Activated CD4-positive, alpha-beta T cell treated with anti-CD3 and anti-CD28 coated beads for 36 hours (primary cell): ENCODE measurements at regions not wholly inside any gene's neighbourhood (a gene's known extent, or its start where the extent isn't known, plus 50 kb on each side); places are given as distances from the start of the nearest gene placed in this dataset.
"Not testable (repeated sequence)": the region's sequence is repeated elsewhere in the genome, so short reads cannot be mapped to it uniquely, and the experiment has no call there.

Experiments
- ATAC-seq: fragments of 200-7000 bp; cut with Tn5 transposase; one replicate; pipeline ENCODE4 v1.10.0; 2021; ENCODE audit warnings: mild to moderate bottlenecking, moderate library complexity
- CTCF ChIA-PET: fragments of 350-600 bp; sonication (Branson Sonifier 250); formaldehyde crosslinking; loops from one replicate; lab custom pipeline; 2021; ENCODE audit warnings: antibody characterized with exemption; lab: Charles Lee
- POLR2A ChIA-PET: fragments of 350-600 bp; sonication (Branson Sonifier 250); formaldehyde crosslinking; loops from one replicate; lab custom pipeline; 2021; ENCODE audit warnings: antibody characterized with exemption, inconsistent platforms; lab: Charles Lee
- DNase-seq: peaks from one replicate; pipeline ENCODE4 v3.0.0-alpha.2; 2020
- H3K27ac Mint-ChIP-seq: one replicate; pipeline ENCODE4 v1.8.0; 2021; ENCODE audit warnings: mixed read lengths
- H3K27me3 Mint-ChIP-seq: one replicate; pipeline ENCODE4 v1.8.0; 2021; ENCODE audit warnings: mixed read lengths
- H3K36me3 Mint-ChIP-seq: one replicate; pipeline ENCODE4 v1.8.0; 2021; ENCODE audit warnings: low read depth, mixed read lengths
- H3K4me1 Mint-ChIP-seq: one replicate; pipeline ENCODE4 v1.8.0; 2021; ENCODE audit warnings: mixed read lengths
- H3K4me3 Mint-ChIP-seq: one replicate; pipeline ENCODE4 v1.8.0; 2021; ENCODE audit warnings: mild to moderate bottlenecking, moderate library complexity, mixed read lengths
- H3K9me3 Mint-ChIP-seq: one replicate; pipeline ENCODE4 v1.8.0; 2021; ENCODE audit warnings: low read depth, mixed read lengths
- intact Hi-C, 2 experiments: fragments of 100-400 bp; cut with DNase I in 1 of 2; cut with micrococcal nuclease in 1 of 2; formaldehyde crosslinking; loops; one replicate each; pipeline versions ENCODE4 v1.14.2 to v1.15.1; 2022 to 2024; cut with DNase I, micrococcal nuclease

- ChIA-PET CTCF (no interaction called here), POLR2A (no interaction called here)
- Mint-ChIP-seq H3K36me3 (peaks cover 2% of the 10 kb centered on the region), H3K4me3 (no peak overlapping the region), H3K9me3 (peaks cover 18% of the 10 kb centered on the region), H3K27me3 (peaks cover 20% of the 10 kb centered on the region), H3K27ac (no peak overlapping the region), H3K4me1 (no peaks in the 10 kb centered on the region)
- intact Hi-C loops = no loop called here
- ATAC-seq = no peak
- DNase-seq = no peak
Observed at GRCh38 chr2:240191001-240191400, 50.5 kb upstream of the OTOS start.

DNA sequence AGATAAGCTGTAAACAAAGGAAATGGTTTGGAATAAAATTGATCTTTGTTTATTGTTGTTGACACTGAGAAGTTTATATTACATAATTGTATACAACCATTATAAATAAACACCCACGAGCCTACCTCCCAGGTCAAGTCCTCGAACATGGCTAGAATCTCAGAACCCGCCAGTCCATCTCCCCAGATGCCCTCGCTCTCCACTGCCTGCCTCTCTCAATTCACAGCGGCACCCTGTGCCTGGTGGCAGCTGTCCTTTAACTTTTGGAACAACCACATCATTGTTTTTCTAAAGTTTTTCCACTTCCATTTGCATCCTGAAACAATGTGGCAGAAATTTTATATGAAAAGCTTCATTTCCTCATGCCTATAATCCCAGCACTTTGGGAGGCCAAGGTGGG lies 52.2 kb upstream of the OTOS start:
- ATAC-seq (no peak), DNase-seq (no peak)
- Mint-ChIP-seq H3K4me1 (no peaks in the 10 kb centered on the region), H3K27me3 (peaks cover 22% of the 10 kb centered on the region), H3K27ac (no peak overlapping the region), H3K36me3 (no peaks in the 10 kb centered on the region), H3K4me3 (no peak overlapping the region), H3K9me3 (peaks cover 11% of the 10 kb centered on the region)
- POLR2A ChIA-PET = no interaction called here
- CTCF ChIA-PET = no interaction called here
- intact Hi-C loops = no loop called here

DNA sequence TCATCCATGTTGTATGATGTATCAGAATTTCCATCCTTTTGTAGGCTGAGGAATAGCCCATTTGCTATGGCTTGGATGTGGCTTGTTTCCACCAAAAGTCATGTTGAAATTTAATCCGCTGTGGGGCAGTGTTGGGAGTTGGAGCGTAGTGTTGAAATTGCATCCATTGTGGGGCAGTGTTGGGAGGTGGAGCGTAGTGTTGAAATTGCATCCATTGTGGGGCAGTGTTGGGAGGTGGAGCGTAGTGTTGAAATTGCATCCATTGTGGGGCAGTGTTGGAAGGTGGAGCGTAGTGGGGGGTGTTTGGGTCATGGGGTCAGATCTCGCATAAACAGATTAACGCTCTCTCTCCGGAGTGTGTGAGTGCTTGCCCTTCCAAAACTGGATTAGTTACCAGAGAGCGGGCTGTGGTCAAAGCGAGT lies 53.9 kb upstream of the OTOS start:
- ATAC-seq, H3K4me3 Mint-ChIP-seq, H3K36me3 Mint-ChIP-seq, intact Hi-C loops, H3K27ac Mint-ChIP-seq, H3K4me1 Mint-ChIP-seq, DNase-seq, POLR2A ChIA-PET, H3K9me3 Mint-ChIP-seq: not testable (repeated sequence)
- CTCF ChIA-PET = interaction anchor here (0.6 kb wide), 1 partner anchor 319 kb away, joined by 3 read pairs; no protein-coding TSS in a partner anchor
- H3K27me3 Mint-ChIP-seq = peaks cover 22% of the 10 kb centered on the region

- Mint-ChIP-seq H3K4me3 (no peak overlapping the region), H3K27me3 (peaks cover 23% of the 10 kb centered on the region), H3K4me1 (no peaks in the 10 kb centered on the region), H3K27ac (no peak overlapping the region), H3K36me3 (no peaks in the 10 kb centered on the region), H3K9me3 (no peaks in the 10 kb centered on the region)
- ATAC-seq (no peak), DNase-seq (no peak)
- CTCF ChIA-PET = no interaction called here
- intact Hi-C loops = no loop called here
- POLR2A ChIA-PET = no interaction called here
Observed at GRCh38 chr2:240195316-240195861, 54.9 kb upstream of the OTOS start.

- intact Hi-C loops = no loop called here
- Mint-ChIP-seq H3K36me3 (no peaks in the 10 kb centered on the region), H3K9me3 (no peaks in the 10 kb centered on the region), H3K27me3 (peaks cover 26% of the 10 kb centered on the region), H3K4me1 (no peaks in the 10 kb centered on the region), H3K4me3 (no peak overlapping the region), H3K27ac (no peak overlapping the region)
- ChIA-PET CTCF (no interaction called here), POLR2A (no interaction called here)
- no peak for DNase-seq
- no peak for ATAC-seq
Observed at GRCh38 chr2:240196716-240197461, 56.4 kb upstream of the OTOS start.

DNA sequence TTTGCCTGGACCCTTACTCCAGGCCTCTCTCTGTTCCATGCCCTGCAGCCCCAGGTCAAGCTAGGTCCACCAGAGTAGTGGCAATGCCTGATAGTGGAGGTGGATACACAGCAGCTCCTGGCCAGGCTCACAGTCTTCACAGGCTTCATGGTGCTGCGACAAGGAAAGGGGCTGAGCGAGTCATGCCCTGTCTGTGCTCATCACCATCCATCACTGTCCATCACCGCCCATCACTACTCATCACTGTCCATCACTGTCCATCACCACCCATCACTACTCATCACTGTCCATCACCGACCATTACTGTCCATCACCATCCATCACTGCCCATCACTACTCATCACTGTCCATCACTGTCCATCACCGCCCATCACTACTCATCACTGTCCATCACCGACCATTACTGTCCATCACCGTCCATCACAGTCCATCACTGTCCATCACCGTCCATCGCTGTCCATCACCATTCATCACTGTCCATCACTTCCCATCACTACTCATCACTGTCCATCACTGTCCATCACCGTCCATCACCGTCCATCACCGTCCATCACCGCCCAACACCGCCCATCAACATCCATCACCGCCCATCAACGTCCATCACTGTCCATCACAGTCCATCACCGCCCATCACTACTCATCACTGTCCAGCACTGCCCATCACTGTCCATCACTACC lies 57.1 kb upstream of the OTOS start:
- DNase-seq (no peak), ATAC-seq (no peak)
- no peak overlapping the region for H3K27ac Mint-ChIP-seq
- no peaks in the 10 kb centered on the region for H3K4me1 Mint-ChIP-seq
- peaks cover 23% of the 10 kb centered on the region for H3K27me3 Mint-ChIP-seq
- H3K9me3 Mint-ChIP-seq = no peaks in the 10 kb centered on the region
- CTCF ChIA-PET = no interaction called here
- POLR2A ChIA-PET = no interaction called here
- intact Hi-C loops = no loop called here
- no peak overlapping the region for H3K4me3 Mint-ChIP-seq
- no peaks in the 10 kb centered on the region for H3K36me3 Mint-ChIP-seq

DNA sequence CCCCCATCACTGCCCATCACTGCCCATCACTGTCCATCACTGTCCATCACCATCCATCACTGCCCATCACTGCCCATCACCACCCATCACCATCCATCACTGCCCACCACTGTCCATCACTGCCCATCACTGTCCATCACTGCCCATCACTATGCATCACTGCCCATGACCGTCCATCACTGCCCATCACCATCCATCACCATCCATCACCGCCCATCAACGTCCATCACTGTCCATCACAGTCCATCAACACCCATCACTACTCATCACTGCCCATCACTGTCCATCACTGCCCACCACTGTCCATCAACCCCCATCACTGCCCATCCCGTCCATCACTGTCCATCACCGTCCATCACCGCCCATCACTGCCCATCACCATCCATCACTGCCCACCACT lies 57.8 kb upstream of the OTOS start:
- ChIA-PET POLR2A (no interaction called here), CTCF (no interaction called here)
- Mint-ChIP-seq H3K9me3 (no peaks in the 10 kb centered on the region), H3K27ac (no peak overlapping the region), H3K4me1 (no peaks in the 10 kb centered on the region), H3K36me3 (no peaks in the 10 kb centered on the region), H3K27me3 (peaks cover 27% of the 10 kb centered on the region), H3K4me3 (no peak overlapping the region)
- ATAC-seq (no peak), DNase-seq (no peak)
- intact Hi-C loops = no loop called here

- H3K4me1 Mint-ChIP-seq = no peaks in the 10 kb centered on the region
- peaks cover 27% of the 10 kb centered on the region for H3K27me3 Mint-ChIP-seq
- H3K27ac Mint-ChIP-seq = no peak overlapping the region
- DNase-seq = no peak
- ChIA-PET CTCF (no interaction called here), POLR2A (no interaction called here)
- no peaks in the 10 kb centered on the region for H3K36me3 Mint-ChIP-seq
- no peak for ATAC-seq
- intact Hi-C loops = no loop called here
- no peaks in the 10 kb centered on the region for H3K9me3 Mint-ChIP-seq
- H3K4me3 Mint-ChIP-seq = no peak overlapping the region
Observed at GRCh38 chr2:240199133-240199870, 58.8 kb upstream of the OTOS start.

DNA sequence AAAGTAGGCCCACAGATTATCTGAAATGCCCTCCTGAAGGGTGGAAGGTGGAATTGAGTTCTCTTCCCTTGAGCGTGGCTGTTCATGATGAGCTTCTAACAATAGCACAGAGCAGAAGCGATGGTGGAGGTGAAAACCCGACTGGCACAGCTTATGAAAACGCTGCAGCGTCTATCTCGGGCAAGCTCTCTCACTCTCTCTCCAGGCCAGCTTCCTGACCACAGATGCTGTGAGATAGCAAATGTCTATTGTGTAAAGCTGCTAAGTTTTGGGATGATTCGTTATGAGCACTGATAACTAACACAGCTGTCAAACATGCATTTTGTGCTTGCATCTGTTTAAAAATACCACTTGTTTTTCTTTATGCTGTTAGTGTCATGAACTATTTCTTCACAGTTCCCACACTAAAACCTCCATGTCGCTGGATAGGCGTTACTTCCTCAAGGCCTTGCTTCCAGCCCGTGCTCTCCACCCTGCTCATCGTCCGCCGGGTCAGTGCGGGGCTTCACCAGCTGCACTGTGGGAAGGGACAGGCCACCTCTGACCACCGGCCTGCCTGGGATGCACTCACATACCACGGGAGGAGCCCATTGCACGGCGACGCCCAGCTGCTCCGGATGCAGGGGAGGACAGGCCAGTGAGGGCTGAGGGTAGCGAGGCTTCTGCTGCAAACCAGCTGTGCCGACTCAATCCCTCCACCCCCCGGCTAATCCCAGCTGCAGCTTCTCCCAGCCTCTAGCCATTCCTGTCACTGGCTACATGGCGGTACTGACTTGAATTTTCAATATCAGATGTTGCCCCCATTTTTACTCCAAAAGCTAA lies 60.0 kb upstream of the OTOS start:
- CTCF ChIA-PET = interaction anchor here (0.5 to 0.6 kb wide), 2 partner anchors 12 to 56 kb away, joined by 3 read pairs; no protein-coding TSS in a partner anchor
- intact Hi-C loops = no loop called here
- Mint-ChIP-seq H3K4me3 (no peak overlapping the region), H3K27ac (no peak overlapping the region), H3K36me3 (peaks cover under 1% of the 10 kb centered on the region), H3K4me1 (peaks cover 8% of the 10 kb centered on the region), H3K9me3 (no peaks in the 10 kb centered on the region), H3K27me3 (peaks cover 35% of the 10 kb centered on the region)
- DNase-seq (no peak), ATAC-seq (no peak)
- POLR2A ChIA-PET = no interaction called here

GRCh38 chr2:240201866-240202265 lies 61.4 kb upstream of the OTOS start:
- CTCF ChIA-PET = interaction anchor here (0.8 kb wide), 1 partner anchor 140 kb away, joined by 3 read pairs; no protein-coding TSS in a partner anchor
- POLR2A ChIA-PET = no interaction called here
- Mint-ChIP-seq H3K27ac (no peak overlapping the region), H3K36me3 (peaks cover 2% of the 10 kb centered on the region), H3K27me3 (peaks cover 33% of the 10 kb centered on the region), H3K4me3 (no peak overlapping the region), H3K9me3 (peaks cover 1% of the 10 kb centered on the region), H3K4me1 (peaks cover 10% of the 10 kb centered on the region)
- ATAC-seq = no peak
- no peak for DNase-seq
- intact Hi-C loops = no loop called here

DNA sequence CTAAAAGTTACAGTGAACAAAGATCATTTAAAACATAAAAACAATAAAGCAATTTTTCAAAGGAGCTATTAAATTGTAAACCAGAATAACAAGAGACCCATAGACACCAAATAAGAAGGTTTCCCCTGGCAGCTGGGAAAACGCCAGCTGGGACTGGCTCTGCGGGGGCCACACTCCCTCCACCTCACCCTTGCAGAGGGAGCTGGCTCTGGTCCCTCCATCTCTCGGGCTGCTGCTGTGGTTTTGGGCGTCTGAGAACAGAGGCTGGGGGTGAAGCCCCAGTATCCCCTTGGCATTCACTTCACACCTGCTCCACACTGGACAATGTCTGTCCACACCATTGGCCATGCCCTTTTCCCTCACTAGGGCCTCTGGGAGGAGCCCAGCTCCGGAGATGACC lies 62.1 kb upstream of the OTOS start:
- H3K36me3 Mint-ChIP-seq = peaks cover 2% of the 10 kb centered on the region
- H3K4me3 Mint-ChIP-seq = no peak overlapping the region
- peaks cover 1% of the 10 kb centered on the region for H3K9me3 Mint-ChIP-seq
- intact Hi-C loops = no loop called here
- CTCF ChIA-PET = interaction anchor here (0.7 to 0.8 kb wide), 2 partner anchors 141 to 272 kb away, joined by 3 to 4 read pairs; no protein-coding TSS in a partner anchor
- peaks cover 10% of the 10 kb centered on the region for H3K4me1 Mint-ChIP-seq
- no peak for DNase-seq
- POLR2A ChIA-PET = no interaction called here
- H3K27me3 Mint-ChIP-seq = peaks cover 33% of the 10 kb centered on the region
- ATAC-seq = no peak
- H3K27ac Mint-ChIP-seq = no peak overlapping the region
